ENCODE measurements at regions not wholly inside any gene's neighbourhood (a gene's known extent, or its start where the extent isn't known, plus 50 kb on each side); places are given as distances from the start of the nearest gene placed in this dataset.
"Not testable (repeated sequence)": the region's sequence is repeated elsewhere in the genome, so short reads cannot be mapped to it uniquely, and the experiment has no call there.

- TF ChIP-seq, protein P1, sequence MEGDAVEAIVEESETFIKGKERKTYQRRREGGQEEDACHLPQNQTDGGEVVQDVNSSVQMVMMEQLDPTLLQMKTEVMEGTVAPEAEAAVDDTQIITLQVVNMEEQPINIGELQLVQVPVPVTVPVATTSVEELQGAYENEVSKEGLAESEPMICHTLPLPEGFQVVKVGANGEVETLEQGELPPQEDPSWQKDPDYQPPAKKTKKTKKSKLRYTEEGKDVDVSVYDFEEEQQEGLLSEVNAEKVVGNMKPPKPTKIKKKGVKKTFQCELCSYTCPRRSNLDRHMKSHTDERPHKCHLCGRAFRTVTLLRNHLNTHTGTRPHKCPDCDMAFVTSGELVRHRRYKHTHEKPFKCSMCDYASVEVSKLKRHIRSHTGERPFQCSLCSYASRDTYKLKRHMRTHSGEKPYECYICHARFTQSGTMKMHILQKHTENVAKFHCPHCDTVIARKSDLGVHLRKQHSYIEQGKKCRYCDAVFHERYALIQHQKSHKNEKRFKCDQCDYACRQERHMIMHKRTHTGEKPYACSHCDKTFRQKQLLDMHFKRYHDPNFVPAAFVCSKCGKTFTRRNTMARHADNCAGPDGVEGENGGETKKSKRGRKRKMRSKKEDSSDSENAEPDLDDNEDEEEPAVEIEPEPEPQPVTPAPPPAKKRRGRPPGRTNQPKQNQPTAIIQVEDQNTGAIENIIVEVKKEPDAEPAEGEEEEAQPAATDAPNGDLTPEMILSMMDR (IDR thresholded peaks at IDR 0.05): no peak
- no peaks in the 10 kb centered on the region for H3K27me3 ChIP-seq
- no peaks in the 10 kb centered on the region for H3K36me3 ChIP-seq
- no peak overlapping the region for H3K4me3 ChIP-seq
- no peak overlapping the region for H3K27ac ChIP-seq
- intact Hi-C loops (cut with DNase I): no loop called here
- H3K9me3 ChIP-seq: no peaks in the 10 kb centered on the region
- peaks cover 6 to 14% of the 10 kb centered on the region in 2 donors for H3K4me1 ChIP-seq
- peak in 1 of 2 donors; percentile 34 for DNase-seq (ENCODE audit: low spot score in 2 of 2)
Measured at GRCh38 chr18:10145546-10145945, 231.7 kb downstream of the VAPA start.

DNA sequence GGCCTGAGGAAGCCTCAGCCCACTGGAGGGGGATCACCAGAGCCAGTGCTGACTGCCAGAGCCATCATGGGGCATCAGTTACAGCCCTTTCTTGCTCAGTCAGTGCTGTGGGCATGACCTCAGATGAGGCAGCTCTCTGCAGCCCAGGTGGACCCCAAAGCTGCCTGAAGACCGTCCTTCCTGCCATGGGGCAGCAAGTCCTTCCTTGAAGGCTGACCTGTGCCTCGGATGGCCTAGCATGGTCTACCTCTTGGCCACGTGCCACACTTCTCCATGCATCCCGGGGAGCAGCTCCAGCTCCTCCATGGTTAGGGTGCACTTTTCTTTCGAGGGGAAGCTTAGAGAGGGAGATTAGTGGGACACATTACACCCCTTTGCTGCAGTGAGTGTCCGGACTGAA, 233.4 kb downstream of the VAPA start:
- Histone ChIP-seq H3K9me3 (no peaks in the 10 kb centered on the region), H3K27me3 (no peaks in the 10 kb centered on the region), H3K36me3 (no peaks in the 10 kb centered on the region), H3K27ac (no peak overlapping the region), H3K4me3 (no peak overlapping the region), H3K4me1 (peaks cover 3 to 6% of the 10 kb centered on the region in 2 donors)
- intact Hi-C loops (cut with DNase I): no loop called here
- TF ChIP-seq, protein P1 (IDR thresholded peaks at IDR 0.05): no peak
- no peak for DNase-seq (ENCODE audit: low spot score in 2 of 2)

GRCh38 chr18:10147752-10148151, 233.9 kb downstream of the VAPA start:
- no peaks in the 10 kb centered on the region for H3K36me3 ChIP-seq
- intact Hi-C loops (cut with DNase I): no loop called here
- no peak for DNase-seq (ENCODE audit: low spot score in 2 of 2)
- no peak overlapping the region for H3K27ac ChIP-seq
- no peaks in the 10 kb centered on the region for H3K9me3 ChIP-seq
- TF ChIP-seq, protein P1 (IDR thresholded peaks at IDR 0.05): no peak
- no peaks in the 10 kb centered on the region for H3K27me3 ChIP-seq
- peaks cover under 1 to 3% of the 10 kb centered on the region in 2 donors for H3K4me1 ChIP-seq
- H3K4me3 ChIP-seq: no peak overlapping the region

DNA sequence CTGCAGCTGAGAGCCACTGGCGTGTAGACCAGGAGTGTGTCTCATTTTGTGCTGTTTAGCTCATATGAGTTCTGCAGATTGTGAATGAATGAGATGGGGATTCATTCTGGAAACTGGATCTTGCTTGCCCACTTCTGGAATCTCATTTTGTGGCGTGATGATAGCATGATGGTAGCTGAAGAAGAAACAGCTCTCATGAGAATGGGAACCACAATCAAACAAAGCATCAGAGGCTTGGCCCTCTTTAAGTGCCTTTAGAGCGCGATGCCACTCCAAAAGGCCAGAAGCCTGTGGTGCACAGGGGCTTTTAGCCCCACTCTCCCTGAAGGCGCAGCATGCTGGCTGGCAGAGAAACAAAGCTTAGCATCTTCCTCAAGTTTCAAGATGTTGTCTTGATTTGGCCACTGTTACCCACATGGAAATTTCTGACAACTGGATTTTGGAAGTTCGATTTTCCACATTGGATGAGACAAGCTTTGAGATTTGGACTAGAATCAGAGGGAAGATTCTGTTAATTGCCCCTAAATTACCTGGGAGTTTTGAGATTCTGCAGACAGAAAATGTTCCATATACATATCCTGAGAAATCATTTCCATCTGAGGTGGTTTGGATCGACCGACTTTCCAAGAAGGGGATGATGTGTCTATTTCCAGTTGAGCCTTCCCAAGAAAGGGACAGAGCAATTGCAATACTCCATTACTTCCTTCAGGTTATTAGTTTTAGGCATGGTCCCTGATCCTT, 234.5 kb downstream of the VAPA start:
- DNase-seq (ENCODE audit: low spot score in 2 of 2): no peak
- H3K27me3 ChIP-seq: no peaks in the 10 kb centered on the region
- no peaks in the 10 kb centered on the region for H3K4me1 ChIP-seq
- H3K4me3 ChIP-seq: no peak overlapping the region
- H3K27ac ChIP-seq: no peak overlapping the region
- TF ChIP-seq, protein P1 (IDR thresholded peaks at IDR 0.05): no peak
- no peaks in the 10 kb centered on the region for H3K9me3 ChIP-seq
- no peaks in the 10 kb centered on the region for H3K36me3 ChIP-seq
- intact Hi-C loops (cut with DNase I): no loop called here

- Histone ChIP-seq H3K36me3 (no peaks in the 10 kb centered on the region), H3K9me3 (no peaks in the 10 kb centered on the region), H3K27me3 (no peaks in the 10 kb centered on the region), H3K4me3 (no peak overlapping the region), H3K4me1 (no peaks in the 10 kb centered on the region), H3K27ac (no peak overlapping the region)
- intact Hi-C loops (cut with DNase I): no loop called here
- TF ChIP-seq, protein P1 (IDR thresholded peaks at IDR 0.05): no peak
- no peak for DNase-seq (ENCODE audit: low spot score in 2 of 2)
Measured at GRCh38 chr18:10149768-10150556, 236.1 kb downstream of the VAPA start.

GRCh38 chr18:10150576-10150975, 236.8 kb downstream of the VAPA start:
- H3K9me3 ChIP-seq; H3K36me3 ChIP-seq; H3K4me1 ChIP-seq; intact Hi-C loops (cut with DNase I); DNase-seq (ENCODE audit: low spot score in 2 of 2); H3K4me3 ChIP-seq; H3K27me3 ChIP-seq; H3K27ac ChIP-seq: not testable (repeated sequence)
